HS-5 (cell line): ENCODE measurements at regions not wholly inside any gene's neighbourhood (a gene's known extent, or its start where the extent isn't known, plus 50 kb on each side); places are given as distances from the start of the nearest gene placed in this dataset.
"Not testable (repeated sequence)": the region's sequence is repeated elsewhere in the genome, so short reads cannot be mapped to it uniquely, and the experiment has no call there.

Experiments
- DNase-seq: peaks from one replicate; pipeline ENCODE4 v3.0.0-alpha.2; 2012; ENCODE audit warnings: low read depth

DNA sequence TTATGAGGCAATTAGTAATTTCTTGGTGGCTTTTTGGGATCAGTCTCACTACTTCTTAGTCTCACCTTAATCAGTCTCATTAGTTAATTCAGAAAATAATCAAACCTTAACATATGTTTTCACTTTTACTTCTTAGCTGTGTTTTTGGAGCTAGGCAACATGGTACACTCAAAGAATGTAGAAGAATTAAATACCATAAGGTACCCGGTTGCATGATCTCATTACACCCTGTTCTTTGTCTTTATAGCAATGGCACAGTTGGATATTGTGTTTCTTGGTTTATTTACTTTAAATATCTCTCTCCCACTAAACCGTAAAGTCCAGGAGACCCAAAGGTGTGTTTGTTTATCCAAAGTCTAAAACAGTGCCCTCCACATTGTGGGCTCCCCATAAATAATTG, 132.3 kb downstream of the TNFSF18 start:
- no peak for DNase-seq

DNA sequence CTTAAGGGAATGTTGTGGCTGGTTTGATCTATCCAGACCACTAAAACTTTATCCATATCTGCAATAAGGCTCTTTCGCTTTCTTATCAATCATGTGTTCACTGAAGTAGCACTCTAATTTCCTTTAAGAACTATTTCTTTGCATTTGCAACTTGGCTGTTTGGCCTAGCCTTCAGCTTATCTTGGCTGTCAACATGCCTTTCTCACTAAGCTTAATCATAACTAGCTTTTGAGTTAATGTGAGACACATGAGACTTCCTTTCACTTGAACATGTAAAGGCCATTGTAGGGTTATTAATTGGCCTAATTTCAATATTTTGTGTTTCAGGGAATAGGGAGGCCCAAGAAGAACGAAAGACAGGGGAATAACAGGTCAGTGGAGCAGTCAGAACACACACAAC, 124.7 kb downstream of the TNFSF18 start:
- DNase-seq = no peak

DNA sequence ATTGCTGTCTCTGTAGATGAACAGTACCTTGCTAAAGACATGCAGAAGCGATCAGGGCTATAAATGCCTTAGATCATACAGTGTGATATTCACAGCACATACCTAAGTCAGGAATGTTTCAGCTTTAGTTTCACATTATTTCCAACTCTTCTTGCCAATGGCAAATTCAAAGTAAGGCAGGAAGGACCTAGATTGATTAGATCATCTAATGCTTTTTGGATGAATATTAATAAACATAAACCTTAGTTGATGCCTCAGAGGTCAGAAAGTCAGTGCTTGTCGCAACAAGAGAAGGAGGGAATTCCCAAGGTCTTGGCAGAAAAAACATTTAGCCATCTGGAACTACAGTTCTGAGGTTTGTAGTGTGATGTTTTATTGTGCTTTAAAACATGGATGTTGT, 122.3 kb downstream of the TNFSF18 start:
- DNase-seq = peak; percentile 86

DNA sequence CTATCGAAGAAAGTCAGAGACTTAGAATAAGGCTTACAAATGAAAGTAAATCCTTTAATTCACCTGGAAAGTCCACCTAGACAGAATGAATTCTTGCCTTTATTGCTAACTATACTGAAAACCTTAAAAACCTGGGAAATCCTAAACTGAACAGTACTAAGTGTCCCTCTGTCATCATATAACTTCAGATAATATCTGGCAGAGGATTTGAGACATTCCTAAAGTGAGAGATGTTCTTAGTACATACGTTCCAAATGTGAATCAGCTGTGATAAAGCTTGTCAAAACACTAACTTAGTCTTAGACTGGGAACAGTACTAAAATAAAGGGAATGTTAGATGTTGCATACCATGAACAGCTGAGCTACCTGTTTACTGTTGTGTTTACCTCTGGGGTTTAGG, 121.7 kb downstream of the TNFSF18 start:
- DNase-seq = peak; percentile 53

DNA sequence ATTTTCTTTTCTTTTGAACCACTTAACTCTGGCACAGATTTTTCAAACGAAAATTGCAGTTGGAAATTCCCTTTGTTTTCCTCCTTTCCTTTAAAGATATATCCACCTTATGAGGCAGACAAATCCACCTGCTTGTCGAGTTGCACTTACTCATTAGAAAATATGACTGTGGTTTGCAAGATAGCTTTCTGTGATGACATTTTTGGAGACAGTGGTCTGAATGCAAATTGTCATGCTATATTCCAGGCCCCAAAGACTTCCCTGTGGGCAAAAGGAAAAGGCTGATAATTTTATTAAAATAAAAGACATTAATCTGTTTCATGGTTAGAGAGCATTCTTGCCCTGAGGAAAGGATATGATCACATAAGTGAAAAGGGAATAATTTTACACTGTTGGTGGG, 120.6 kb downstream of the TNFSF18 start:
- no peak for DNase-seq

DNA sequence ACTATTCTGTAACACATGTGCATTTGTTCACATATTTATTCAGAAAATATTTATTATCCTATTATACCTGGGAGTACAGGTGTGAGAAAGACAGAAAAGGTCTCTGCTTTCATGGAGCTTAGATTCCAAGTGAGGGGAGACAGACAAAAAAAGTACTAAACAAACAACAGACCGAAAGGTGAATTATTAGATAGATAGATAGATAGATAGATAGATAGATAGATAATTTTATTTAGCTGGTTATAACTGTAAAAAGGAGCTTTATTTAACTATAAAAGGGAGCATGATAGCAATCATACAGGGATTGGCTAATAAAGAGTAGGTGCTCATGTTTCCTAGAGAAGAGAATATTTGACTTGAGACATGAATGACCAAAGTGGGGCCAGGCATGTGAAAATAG, 119.4 kb downstream of the TNFSF18 start:
- no peak for DNase-seq

DNA sequence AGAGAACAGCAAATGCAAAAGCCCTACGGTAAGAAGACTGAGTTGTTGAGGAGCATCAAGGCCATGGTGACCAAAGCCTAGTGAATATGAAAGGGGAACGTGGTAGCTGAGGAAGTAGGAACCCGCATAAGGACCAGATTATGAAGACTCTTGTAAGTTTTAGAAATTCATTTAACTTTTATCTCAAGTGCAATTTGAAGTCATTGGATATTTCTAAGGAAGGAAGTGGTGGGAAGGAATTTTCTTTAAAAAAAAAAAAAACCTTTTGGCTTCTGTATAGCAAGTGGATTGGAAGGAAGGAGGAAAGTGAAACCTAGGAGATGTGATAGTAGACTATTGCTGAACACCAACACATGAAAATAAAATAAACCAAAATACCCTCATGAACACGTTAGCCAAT, 119.0 kb downstream of the TNFSF18 start:
- DNase-seq = no peak

DNA sequence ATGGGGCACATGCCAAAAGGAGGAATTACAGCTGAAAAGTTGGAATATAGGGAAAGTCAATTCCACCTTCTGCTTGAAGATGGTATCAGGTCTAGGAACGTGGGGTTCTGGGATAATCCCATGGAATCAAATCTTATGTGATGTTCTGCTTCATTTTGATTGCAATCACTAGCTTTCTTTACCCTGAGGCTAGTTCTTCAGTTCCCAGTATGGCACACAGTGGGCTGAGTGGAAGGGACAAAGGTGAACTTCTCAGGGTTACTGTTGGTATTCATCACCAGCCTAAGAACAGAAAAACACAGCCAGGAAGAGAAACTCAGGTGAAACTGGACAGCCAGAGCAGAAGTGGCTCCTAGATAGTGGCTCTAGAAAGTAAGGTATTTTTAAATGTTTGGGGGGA, 117.8 kb downstream of the TNFSF18 start:
- DNase-seq = no peak

DNA sequence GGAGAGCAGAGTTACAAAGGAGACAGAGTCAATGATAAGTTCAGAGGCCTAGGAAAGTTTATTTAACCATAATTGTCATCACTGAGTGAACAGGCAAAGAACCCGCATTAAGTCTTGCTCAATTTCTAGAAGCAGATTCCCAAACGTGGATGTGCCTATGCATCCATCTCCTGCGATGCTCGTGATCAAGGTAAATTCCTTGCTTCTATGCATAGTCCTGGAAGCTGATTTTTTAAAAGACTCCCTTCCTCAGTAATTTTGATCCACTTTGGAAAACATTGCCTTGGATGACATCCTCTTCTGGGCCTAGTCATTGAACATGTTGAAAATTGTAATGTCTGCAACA, 116.4 kb downstream of the TNFSF18 start:
- no peak for DNase-seq

DNA sequence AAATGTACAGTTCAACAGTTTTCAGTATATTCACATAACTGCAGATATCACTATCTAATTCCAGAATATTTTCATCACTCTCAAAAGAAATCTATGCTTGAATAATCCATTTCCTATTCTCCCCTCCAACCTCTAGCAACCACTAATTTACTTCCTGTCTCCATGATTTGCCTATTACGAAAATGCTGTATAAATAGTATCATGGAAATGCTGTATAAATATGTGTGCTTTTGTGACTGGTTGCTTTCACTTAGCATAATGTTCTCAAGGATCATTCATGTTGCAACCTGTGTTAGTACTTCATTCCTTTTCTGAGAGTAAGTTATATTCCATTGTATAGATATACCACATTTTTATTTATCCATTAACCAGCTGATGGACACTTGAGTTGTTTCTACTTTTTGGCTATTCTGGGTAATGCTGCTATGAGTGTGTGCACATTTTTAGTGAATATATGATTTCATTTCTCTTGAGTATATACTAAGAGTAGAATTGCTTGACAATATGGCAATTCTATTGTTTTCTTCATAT, 115.6 kb downstream of the TNFSF18 start:
- no peak for DNase-seq

DNA sequence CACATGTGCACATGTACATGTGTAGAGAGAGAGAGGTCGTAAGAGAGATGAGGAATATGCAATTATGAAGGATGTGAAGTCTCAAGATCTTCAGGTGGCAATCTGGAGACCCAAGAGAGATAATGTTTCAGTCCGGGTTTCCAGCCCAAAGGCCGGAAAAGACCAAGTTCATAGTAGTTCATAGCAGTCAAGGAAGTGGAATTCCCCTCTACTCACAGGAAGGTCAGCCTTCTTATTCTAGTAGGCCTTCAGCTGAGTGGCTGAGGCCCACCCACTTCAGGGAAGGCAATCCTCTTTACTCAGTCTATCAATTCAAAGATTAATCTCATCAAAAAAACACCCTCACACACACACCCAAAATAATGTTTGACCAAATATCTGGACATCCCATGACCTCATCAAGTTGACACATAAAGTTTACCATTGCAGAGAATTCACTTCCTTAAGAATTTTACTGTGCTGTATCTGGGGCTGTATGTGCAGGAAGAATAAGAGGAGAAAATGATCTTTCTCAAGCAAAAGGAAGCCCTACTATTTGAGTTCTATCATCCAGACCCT, 114.6 kb downstream of the TNFSF18 start:
- no peak for DNase-seq

DNA sequence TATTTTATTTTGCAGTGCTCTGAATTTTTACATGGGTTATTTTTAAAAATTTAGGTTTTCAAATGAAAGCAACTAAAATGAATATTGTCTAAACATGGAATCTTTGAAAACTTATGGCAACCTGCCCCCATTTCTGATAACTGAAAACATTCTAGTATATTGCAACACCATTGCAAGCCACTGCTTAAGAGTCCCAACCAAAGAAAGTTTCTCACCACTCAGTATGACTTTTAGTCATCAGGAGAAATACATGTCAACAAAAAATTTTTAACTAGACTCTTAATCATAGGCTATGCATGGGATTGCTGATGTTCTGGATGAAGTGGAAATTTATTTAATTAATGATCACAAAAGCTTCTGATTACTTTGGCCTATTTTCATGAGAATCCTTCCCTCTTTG, 112.1 kb downstream of the TNFSF18 start:
- no peak for DNase-seq

DNA sequence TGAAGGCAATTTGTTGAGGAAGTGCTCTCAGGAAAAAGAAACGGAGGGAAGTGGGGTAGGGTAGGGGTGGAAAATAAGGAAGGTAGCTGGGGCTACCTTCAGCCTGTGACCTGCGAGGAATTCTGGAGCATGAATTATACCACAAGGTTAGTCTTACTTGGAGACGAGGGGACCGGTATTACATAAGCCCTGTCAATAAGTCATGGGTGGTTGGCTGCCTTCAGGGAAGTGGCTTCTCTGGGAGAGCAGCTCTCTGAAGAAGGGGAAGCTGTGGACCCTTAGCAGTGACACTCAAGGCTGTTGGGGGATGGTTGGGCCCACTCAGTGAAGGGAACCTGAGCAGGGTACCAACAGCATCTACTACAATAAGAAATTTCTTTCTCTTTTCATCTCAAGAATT, 111.3 kb downstream of the TNFSF18 start:
- no peak for DNase-seq

DNA sequence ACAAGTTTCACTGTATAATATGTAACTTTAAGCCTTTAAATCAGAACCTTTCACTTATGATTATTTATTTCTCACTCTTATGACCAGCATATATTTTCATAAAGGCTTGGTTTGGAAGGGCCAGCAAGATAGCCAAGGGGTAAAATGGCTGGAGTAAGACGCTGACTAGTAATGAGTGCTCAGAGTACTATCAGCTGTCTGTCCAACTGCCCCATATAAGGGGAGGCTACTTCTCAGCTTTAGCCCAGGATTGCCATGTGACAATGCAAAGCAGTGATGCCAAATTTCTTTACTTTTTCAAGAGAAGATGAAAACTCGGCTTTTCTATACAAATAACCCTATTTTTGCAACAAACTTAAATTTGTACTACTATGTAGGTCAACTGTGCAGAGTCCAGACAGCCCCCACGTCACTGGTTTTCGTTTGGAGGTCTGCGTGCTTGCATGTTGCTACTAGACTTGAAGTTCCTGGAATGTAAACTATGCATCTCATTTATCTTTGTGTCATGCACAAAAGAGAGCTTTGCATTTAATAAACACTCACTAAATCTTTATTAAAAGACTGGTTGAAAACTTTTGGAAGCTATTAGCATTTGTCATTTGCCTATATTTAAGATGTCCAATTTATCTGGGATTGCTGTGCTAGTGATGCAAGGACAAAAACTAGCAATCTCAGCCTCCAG, 110.4 kb downstream of the TNFSF18 start:
- no peak for DNase-seq

DNA sequence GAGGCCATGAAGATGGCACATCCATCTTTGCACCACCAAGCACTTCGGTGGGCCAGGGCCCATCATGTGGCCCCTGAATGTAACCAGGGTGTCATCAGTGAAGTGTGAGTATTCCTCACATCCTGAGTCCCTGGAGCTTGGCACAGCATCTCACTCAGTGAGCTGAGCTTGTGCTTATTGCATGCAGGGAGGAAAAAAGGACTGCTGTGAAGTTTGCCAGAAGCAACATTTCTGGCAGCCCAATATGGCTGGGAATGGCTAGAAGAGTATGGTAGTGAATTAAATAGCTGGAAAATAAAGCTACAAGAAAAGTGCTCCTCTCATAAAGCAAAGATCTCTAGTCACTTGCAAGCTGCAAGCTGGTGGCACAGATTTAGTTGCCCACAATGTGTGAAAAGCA, 109.3 kb downstream of the TNFSF18 start:
- DNase-seq = no peak

DNA sequence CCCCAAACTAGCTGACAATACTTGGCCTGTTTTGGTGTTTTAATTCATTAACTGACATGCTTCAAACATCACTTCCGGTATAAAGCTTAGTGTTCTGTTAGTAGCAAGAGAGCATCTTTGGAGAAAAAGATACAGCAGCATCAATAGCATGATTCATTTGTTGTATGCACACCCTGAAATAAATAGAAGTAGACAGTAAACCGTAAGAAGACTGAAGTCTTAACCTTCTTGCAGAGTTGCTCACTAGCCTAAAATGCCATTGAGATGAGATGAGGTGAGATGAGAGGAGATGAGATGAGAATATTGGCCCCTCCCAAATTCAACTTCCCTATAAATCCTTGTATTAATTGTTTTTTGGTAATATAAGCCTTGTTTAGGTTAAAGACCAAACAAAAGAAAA, 108.8 kb downstream of the TNFSF18 start:
- no peak for DNase-seq

DNA sequence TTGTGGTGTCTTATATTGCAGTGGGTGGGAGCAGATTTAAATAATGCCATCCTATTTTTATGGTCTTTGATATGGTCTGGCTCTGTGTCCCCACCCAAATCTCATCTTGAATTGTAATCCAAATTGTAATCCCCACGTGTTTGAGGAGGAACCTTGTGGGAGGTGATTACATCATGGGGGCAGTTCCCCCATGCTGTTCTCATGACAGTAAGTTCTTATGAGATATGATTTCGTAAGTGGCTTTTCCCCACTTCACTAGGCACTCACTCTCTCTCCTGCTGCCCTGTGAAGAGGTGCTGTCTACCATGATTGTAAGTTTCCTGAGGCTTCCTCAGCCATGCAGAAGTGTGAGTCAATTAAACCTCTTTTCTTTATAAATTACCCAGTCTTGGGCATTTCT, 107.6 kb downstream of the TNFSF18 start:
- not testable (repeated sequence) for DNase-seq

DNA sequence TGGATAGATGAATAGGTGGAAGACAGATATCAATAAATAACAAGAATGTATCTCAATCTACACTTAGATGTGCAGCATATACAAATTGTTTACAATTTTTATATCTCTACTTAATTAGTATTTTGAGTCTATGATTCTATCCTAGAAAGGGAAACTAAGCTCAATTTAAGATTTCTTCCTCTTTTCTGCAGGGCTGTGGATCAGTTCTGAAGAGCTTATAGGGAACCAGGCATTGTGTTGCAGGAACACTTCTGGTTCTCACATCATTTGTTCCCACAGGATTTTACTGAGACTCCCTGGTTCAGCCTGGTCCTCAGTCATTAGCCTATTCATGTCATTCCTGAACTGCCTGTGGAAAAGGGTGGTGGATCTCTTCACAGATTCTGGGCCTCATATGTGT, 105.8 kb downstream of the TNFSF18 start:
- no peak for DNase-seq

DNA sequence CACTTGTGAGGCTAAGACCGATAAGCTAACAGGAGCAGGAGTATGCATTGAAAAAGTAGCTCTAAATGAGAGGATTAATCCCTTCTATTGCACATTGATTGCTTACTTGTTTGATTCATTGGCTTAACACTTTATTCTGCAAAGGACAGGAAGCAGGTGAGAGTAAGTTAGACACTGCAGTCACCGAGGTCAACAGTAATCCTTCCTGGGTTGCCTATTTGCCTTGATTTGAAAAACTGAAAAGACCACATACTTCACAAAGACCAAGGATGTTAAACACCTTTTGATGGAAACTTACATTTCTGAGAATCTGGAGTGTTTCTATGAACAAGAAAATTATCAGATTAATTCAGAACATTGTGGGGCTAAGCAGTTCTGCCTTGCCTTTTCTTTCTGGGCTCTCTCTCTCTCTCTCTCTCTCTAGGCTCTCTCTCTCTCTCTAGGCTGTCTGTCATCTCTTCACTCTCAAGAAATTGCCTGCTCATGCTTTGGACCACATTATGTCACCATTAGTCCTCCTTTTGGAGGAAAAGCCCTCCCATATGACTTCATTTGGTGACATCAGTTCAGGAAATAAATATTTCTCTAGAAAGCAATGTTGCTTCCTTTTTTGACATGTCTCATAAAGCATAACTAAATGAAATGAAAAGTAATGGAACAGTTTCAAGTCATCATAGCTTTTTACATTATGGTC, 103.8 kb downstream of the TNFSF18 start:
- DNase-seq = no peak

DNA sequence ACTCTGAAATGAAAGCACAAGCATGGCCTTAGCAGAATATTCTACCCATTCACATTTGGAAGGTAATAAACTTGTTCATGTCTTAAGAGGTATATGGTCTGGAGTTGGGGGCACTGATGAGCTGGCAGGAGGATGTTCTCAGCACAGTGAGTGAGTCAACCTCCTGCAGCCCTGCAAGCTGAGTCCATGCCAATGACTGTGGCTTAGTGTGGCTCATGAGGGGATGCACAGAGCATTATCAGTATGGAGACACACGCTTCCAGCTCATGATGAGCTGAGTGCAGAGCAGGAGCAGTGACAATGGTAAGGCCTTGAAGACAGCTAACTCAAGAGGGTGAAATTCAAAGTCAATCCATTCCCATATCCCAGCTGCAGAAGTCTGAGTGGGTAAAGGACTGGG, 102.3 kb downstream of the TNFSF18 start:
- DNase-seq = peak; percentile 86

DNA sequence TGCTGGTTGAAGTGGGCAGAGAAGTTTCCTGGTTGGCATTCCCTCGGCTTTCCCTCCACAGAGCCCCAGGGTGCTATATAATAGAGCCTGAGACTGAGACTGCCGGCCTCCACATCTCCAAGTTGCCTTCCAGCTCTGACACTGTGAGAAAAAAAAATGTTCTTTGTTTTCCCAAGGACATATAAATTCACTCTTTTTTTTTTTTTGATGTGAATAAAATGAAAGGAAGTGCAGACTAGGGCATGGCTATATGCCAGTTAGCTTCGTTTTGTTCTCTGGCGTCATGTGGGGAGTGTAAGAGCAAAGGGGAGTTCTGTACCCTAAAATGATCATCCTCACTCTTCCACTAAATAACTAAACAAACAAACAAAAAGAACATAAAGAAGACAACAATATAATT, 101.6 kb downstream of the TNFSF18 start:
- DNase-seq = no peak

DNA sequence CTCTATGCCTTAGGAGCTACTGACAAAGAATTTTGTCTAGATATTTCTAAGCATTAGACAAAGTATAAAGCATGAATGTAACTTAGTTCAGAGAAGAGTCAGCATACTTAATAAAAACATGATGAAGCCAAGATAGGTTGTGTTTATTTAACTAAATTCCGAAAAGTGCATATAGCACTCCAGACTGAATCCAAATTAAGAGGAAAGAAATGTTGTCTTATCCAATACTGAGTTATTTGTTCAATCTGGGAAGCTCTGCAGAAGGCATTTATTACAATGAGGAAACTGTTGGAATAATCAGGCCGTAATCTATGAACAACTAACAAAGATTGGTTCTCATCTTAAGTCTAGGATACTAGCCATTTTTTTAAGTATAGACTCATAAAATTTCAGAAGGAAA, 100.2 kb downstream of the TNFSF18 start:
- DNase-seq = no peak

DNA sequence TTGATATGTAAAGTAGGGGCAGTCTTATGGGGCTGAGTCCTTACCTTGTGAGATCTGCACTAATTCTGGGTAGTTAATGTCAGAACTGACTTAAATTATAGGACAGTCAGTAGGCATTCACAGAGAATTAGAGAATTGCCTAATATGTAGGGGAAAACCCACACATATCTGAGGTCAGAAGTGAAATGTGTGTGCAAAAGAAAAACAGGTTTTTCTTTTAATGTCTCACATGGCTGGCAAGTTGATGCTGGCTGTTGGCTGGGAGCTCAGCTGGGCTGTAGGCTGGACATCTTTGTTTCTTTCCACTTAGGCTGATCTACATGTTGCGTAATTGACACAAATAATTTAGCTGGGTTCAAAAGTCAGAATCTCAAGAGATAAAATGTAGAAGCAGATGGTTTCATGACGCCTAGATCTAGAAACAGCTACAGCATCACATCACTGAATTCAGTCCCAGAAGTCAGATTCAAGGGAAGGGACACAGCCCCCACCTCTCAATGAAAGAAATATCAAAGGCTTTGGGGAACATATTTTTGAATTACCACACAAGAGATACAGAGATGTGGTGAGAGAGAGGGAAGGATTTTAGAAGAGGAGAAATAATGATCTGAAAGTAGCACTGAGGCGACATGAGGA, 98.9 kb downstream of the TNFSF18 start:
- no peak for DNase-seq
